Tibial nerve (tissue), 3 donors: ENCODE measurements at regions not wholly inside any gene's neighbourhood (a gene's known extent, or its start where the extent isn't known, plus 50 kb on each side); places are given as distances from the start of the nearest gene placed in this dataset.

Experiments used
- CTCF ChIP-seq, 5 experiments: fragments of 200-600 bp in 3 of 5; fragments of 450-650 bp in 2 of 5; sonication (generic) in 3 of 5; IDR thresholded peaks; one replicate each; pipeline ENCODE4 v1.5.1; 2016 to 2019; ENCODE audit warnings: antibody characterized with exemption in 5 of 5, mild to moderate bottlenecking in 3 of 5, moderate library complexity in 2 of 5
- POLR2A ChIP-seq, 2 donors: fragments of 450-650 bp; IDR thresholded peaks; one replicate each; pipeline ENCODE4 v1.6.1; 2017; ENCODE audit warnings: antibody characterized with exemption in 2 of 2, mild to moderate bottlenecking in 2 of 2, moderate library complexity in 2 of 2

DNA sequence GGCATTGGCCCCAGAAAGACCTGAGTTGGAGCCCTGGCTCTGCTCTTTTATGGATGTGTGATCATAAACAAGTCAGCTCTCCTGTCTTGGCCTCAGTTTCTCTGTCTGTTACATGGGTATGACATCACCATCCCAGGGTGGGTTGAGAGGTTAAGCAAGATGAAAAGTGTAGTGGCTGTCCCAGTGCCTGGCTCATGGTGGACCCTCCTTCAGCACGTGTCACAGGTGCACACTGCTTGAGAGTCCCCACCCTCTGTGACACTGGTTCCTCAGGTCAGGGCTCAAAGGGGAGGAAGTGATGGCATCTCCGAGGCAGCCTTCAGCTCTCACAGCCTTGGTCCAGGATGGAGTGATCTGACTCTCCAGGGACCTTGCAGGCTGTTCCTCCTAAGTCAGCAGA, 218.4 kb downstream of the HAPSTR1 start:
- TF ChIP-seq CTCF (IDR thresholded peaks at IDR 0.05) (no peak), POLR2A (IDR thresholded peaks at IDR 0.05) (no peak)
